ENCODE measurements at regions not wholly inside any gene's neighbourhood (a gene's known extent, or its start where the extent isn't known, plus 50 kb on each side); places are given as distances from the start of the nearest gene placed in this dataset.

DNA sequence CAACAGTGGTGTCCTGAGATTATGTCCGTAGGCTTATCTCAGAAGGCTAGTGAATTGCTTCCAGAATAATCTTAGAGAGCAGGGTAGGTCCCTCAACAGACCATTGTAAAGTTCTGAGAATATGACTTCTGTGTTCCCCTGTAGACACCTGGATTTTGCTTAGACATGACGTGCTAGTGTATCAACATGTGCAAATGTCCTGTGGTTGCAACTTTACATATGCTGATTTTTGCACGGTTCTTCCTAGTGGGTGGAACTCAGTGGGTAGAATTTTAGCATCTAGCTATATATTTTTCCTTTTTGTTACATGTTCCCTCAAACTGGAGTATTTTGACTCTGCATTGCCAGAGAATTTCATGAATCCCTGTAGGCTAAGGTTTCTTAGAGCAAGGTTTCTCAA is 459.2 kb downstream of the RNF144B start:
- TF ChIP-seq, protein P1, sequence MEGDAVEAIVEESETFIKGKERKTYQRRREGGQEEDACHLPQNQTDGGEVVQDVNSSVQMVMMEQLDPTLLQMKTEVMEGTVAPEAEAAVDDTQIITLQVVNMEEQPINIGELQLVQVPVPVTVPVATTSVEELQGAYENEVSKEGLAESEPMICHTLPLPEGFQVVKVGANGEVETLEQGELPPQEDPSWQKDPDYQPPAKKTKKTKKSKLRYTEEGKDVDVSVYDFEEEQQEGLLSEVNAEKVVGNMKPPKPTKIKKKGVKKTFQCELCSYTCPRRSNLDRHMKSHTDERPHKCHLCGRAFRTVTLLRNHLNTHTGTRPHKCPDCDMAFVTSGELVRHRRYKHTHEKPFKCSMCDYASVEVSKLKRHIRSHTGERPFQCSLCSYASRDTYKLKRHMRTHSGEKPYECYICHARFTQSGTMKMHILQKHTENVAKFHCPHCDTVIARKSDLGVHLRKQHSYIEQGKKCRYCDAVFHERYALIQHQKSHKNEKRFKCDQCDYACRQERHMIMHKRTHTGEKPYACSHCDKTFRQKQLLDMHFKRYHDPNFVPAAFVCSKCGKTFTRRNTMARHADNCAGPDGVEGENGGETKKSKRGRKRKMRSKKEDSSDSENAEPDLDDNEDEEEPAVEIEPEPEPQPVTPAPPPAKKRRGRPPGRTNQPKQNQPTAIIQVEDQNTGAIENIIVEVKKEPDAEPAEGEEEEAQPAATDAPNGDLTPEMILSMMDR (conservative IDR thresholded peaks at IDR 0.05; ENCODE audit: low read depth, low read length), result no peak
- TF ChIP-seq EZH2 (IDR thresholded peaks at IDR 0.05; ENCODE audit: low read length, unreplicated experiment), result no peak

Measured in PC-3 (cell line).